OCI-LY7 (cell line): ENCODE measurements at regions not wholly inside any gene's neighbourhood (a gene's known extent, or its start where the extent isn't known, plus 50 kb on each side); places are given as distances from the start of the nearest gene placed in this dataset.

ENCODE experiments used
- BruUV-seq: library from RNA; stranded (reverse); fragments of 400-500 nt; replicated peaks from 2 replicates; lab custom pipeline; 2021; lab: Mats Ljungman, UMichigan
- CTCF ChIA-PET: fragments of 300-600 bp; sonication (Branson Sonifier 250); formaldehyde crosslinking; loops from one replicate; lab custom pipeline; 2022; ENCODE audit warnings: antibody characterized with exemption; ENCODE audit not compliant: unreplicated experiment; lab: Charles Lee
- POLR2A ChIA-PET: fragments of 300-600 bp; sonication (Branson Sonifier 250); formaldehyde crosslinking; loops from one replicate; lab custom pipeline; 2022; ENCODE audit warnings: antibody characterized with exemption; lab: Charles Lee
- DNase-seq: peaks from one replicate; pipeline ENCODE4 v3.0.0-alpha.2; 2015; ENCODE audit warnings: low spot score
- H2AFZ ChIP-seq: fragments of 200-600 bp; sonication (generic), shearing (Covaris generic); 2 replicates; pipeline ENCODE4 v1.6.1; 2014; ENCODE audit warnings: mild to moderate bottlenecking, antibody characterized with exemption, low read length, moderate library complexity
- H3K27ac ChIP-seq: fragments of 200-600 bp; sonication (generic); 2 replicates; pipeline ENCODE4 v1.5.1; 2014; ENCODE audit warnings: mixed run types, low read depth, mild to moderate bottlenecking, moderate library complexity, low read length, inconsistent platforms; ENCODE audit not compliant: poor library complexity, severe bottlenecking
- H3K36me3 ChIP-seq: fragments of 200-600 bp; sonication (generic); 2 replicates; pipeline ENCODE4 v1.6.1; 2014; ENCODE audit warnings: mild to moderate bottlenecking, antibody characterized with exemption, low read length, moderate library complexity, mixed read lengths; ENCODE audit not compliant: insufficient read depth
- H3K4me1 ChIP-seq: fragments of 200-600 bp; sonication (generic); 2 replicates; pipeline ENCODE4 v1.5.1; 2014; ENCODE audit warnings: mild to moderate bottlenecking, low read length; ENCODE audit not compliant: insufficient read depth, poor library complexity, severe bottlenecking
- H3K4me2 ChIP-seq: fragments of 200-600 bp; sonication (generic); 2 replicates; pipeline ENCODE4 v1.6.1; 2014; ENCODE audit warnings: mild to moderate bottlenecking, low read length
- H3K4me3 ChIP-seq: fragments of 200-600 bp; sonication (generic); 2 replicates; pipeline ENCODE4 v1.5.1; 2014; ENCODE audit warnings: mild to moderate bottlenecking, low read depth, low read length; ENCODE audit not compliant: poor library complexity, severe bottlenecking
- H3K79me2 ChIP-seq: fragments of 200-600 bp; sonication (generic); 2 replicates; pipeline ENCODE4 v1.6.1; 2016; ENCODE audit warnings: low read depth, mild to moderate bottlenecking, low read length, moderate library complexity, mixed read lengths; ENCODE audit not compliant: insufficient read depth
- H3K9me2 ChIP-seq: fragments of 200-600 bp; sonication (generic); 2 replicates; pipeline ENCODE4 v1.6.1; 2016; ENCODE audit warnings: mild to moderate bottlenecking, low read length, mixed read lengths; ENCODE audit not compliant: insufficient read depth
- H3K9me3 ChIP-seq: fragments of 200-600 bp; sonication (generic); 2 replicates; pipeline ENCODE4 v1.6.1; 2014; ENCODE audit warnings: mild to moderate bottlenecking, mixed run types, low read length, mixed read lengths
- H4K20me1 ChIP-seq: fragments of 200-600 bp; sonication (generic); 2 replicates; pipeline ENCODE4 v1.6.1; 2014; ENCODE audit warnings: mild to moderate bottlenecking, antibody characterized with exemption, low read length, moderate library complexity, mixed read lengths; ENCODE audit not compliant: insufficient read depth
- EZH2phosphoT487 ChIP-seq: fragments of 200-600 bp; sonication (generic); IDR thresholded peaks from 2 replicates; pipeline ENCODE4 v1.6.1; 2018; ENCODE audit warnings: low read depth, borderline replicate concordance, mild to moderate bottlenecking, mixed run types, antibody characterized with exemption, low read length, moderate library complexity, mixed read lengths
- intact Hi-C: fragments of 100-400 bp; cut with micrococcal nuclease; formaldehyde crosslinking; loops from one replicate; pipeline ENCODE4 v1.10.0; 2022; ENCODE audit not compliant: unreplicated experiment
- TF ChIP-seq, protein P1 (sequence below): fragments of 200-600 bp; sonication (generic); conservative IDR thresholded peaks from 2 replicates; pipeline ENCODE4 v1.5.1; 2014; ENCODE audit warnings: mild to moderate bottlenecking, antibody characterized with exemption, low read length, moderate library complexity, mixed read lengths

DNA sequence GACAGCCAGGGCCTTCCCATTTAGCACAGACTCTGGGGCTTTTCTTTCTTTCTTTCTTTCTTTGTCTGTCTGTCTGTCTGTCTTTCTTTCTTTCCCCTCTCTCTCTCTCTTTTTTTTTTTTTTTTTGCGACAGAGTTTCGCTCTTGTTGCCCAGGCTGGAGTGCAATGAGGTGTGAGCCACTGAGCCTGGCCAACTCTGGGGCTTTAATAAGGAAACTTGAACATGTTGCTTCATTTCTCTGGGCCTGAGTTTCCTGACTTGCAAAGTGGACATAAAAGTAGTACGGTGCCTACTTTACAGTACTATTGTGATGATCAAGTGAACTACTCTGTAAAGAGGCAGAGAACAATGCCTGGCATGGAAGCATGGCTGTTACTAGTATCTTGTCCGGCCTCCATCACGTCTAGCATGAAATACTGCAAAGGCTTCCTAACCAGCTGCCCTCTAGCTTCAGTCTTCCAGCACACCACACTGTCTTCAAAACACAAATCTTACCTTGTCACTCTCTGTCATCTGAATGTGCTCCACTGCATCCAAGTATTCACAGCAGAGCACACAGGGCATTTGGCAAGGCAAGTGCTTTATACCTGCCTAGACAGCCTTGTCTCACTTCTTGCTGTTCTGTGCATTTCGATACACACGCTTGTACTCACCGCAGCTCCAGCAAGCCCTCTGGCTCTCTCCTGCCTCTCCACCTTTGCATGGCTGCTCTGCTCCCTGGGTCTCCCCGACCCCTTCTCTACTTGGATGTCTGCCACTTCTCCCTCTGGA, 96.7 kb downstream of the IRF2BPL start:
- Histone ChIP-seq H2AFZ (no peak overlapping the region), H3K9me3 (no peaks in the 10 kb centered on the region), H3K4me3 (no peak overlapping the region), H3K36me3 (no peaks in the 10 kb centered on the region), H4K20me1 (no peaks in the 10 kb centered on the region), H3K4me2 (no peak overlapping the region), H3K4me1 (no peaks in the 10 kb centered on the region), H3K79me2 (no peaks in the 10 kb centered on the region), H3K27ac (no peak overlapping the region), H3K9me2 (no peaks in the 10 kb centered on the region)
- BruUV-seq, result no TSS peak
- CTCF ChIA-PET, result no interaction called here
- DNase-seq, result no peak
- intact Hi-C loops, result no loop called here
- no peak for TF ChIP-seq EZH2phosphoT487
- TF ChIP-seq, protein P1, sequence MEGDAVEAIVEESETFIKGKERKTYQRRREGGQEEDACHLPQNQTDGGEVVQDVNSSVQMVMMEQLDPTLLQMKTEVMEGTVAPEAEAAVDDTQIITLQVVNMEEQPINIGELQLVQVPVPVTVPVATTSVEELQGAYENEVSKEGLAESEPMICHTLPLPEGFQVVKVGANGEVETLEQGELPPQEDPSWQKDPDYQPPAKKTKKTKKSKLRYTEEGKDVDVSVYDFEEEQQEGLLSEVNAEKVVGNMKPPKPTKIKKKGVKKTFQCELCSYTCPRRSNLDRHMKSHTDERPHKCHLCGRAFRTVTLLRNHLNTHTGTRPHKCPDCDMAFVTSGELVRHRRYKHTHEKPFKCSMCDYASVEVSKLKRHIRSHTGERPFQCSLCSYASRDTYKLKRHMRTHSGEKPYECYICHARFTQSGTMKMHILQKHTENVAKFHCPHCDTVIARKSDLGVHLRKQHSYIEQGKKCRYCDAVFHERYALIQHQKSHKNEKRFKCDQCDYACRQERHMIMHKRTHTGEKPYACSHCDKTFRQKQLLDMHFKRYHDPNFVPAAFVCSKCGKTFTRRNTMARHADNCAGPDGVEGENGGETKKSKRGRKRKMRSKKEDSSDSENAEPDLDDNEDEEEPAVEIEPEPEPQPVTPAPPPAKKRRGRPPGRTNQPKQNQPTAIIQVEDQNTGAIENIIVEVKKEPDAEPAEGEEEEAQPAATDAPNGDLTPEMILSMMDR, result no peak
- POLR2A ChIA-PET, result interaction anchor here (0.7 to 1.0 kb wide), 2 partner anchors 241 to 795 kb away, joined by 5 to 8 read pairs; no protein-coding TSS in a partner anchor

GRCh38 chr14:76930549-76930948, 98.0 kb downstream of the IRF2BPL start:
- Histone ChIP-seq H3K36me3 (no peaks in the 10 kb centered on the region), H2AFZ (no peak overlapping the region), H3K4me1 (no peaks in the 10 kb centered on the region), H3K9me3 (no peaks in the 10 kb centered on the region), H4K20me1 (no peaks in the 10 kb centered on the region), H3K9me2 (no peaks in the 10 kb centered on the region), H3K79me2 (no peaks in the 10 kb centered on the region), H3K4me2 (no peak overlapping the region), H3K27ac (no peak overlapping the region), H3K4me3 (no peak overlapping the region)
- ChIA-PET POLR2A (interaction anchor here (1.0 kb wide), 1 partner anchor 239 kb away, joined by 5 read pairs; no protein-coding TSS in a partner anchor), CTCF (no interaction called here)
- no peak for DNase-seq
- TF ChIP-seq, protein P1, result no peak
- no peak for TF ChIP-seq EZH2phosphoT487
- intact Hi-C loops, result no loop called here
- no TSS peak for BruUV-seq

DNA sequence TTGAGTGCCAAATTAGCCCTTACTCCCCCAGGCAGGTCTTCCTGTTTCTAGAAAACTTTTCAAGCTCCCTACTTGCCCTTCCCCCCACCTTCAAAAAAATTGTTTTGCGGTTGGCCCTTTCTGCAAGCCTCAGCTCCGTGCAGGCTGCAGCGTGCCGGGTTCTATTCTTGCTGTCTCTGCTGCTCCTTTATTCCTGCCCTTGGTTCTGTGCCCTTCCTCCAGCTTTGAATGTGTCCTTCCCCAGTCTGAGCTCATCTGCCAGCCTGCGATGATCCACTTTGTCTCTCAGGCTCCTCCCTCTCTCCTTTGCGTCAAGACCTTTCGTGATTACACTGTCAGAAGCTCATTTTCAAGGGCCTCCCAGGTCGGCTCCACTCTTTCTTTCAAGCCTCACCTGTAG, 98.6 kb downstream of the IRF2BPL start:
- POLR2A ChIA-PET, result interaction anchor here (0.6 to 0.7 kb wide), 2 partner anchors 10 to 147 kb away, joined by 3 read pairs; no protein-coding TSS in a partner anchor
- Histone ChIP-seq H3K36me3 (no peaks in the 10 kb centered on the region), H4K20me1 (no peaks in the 10 kb centered on the region), H3K27ac (no peak overlapping the region), H2AFZ (no peak overlapping the region), H3K9me2 (no peaks in the 10 kb centered on the region), H3K4me3 (no peak overlapping the region), H3K79me2 (no peaks in the 10 kb centered on the region), H3K4me2 (no peak overlapping the region), H3K4me1 (no peaks in the 10 kb centered on the region), H3K9me3 (no peaks in the 10 kb centered on the region)
- intact Hi-C loops, result no loop called here
- no TSS peak for BruUV-seq
- TF ChIP-seq, protein P1, result no peak
- no peak for TF ChIP-seq EZH2phosphoT487
- CTCF ChIA-PET, result no interaction called here
- DNase-seq, result no peak
